Uterus (tissue), 2 donors: ENCODE measurements at regions not wholly inside any gene's neighbourhood (a gene's known extent, or its start where the extent isn't known, plus 50 kb on each side); places are given as distances from the start of the nearest gene placed in this dataset.

Source experiments
- CTCF ChIP-seq, 4 experiments: fragments of 200-600 bp in 2 of 4; fragments of 450-650 bp in 2 of 4; sonication (generic) in 2 of 4; IDR thresholded peaks; one replicate each; pipeline ENCODE4 v1.5.1; 2016 to 2019; ENCODE audit warnings: antibody characterized with exemption in 4 of 4, mild to moderate bottlenecking in 2 of 4, moderate library complexity in 1 of 4
- POLR2A ChIP-seq, 2 donors: fragments of 450-650 bp; IDR thresholded peaks; one replicate each; pipeline ENCODE4 v1.6.1; 2016; ENCODE audit warnings: antibody characterized with exemption in 2 of 2, mild to moderate bottlenecking in 1 of 2, moderate library complexity in 1 of 2

- no peak for TF ChIP-seq CTCF (IDR thresholded peaks at IDR 0.05)
- TF ChIP-seq POLR2A (IDR thresholded peaks at IDR 0.05) = no peak
These were observed 426.2 kb upstream of the ADAMTS9 start for GRCh38 chr3:65114041-65114440.
